Activated CD4-positive, alpha-beta T cell treated with anti-CD3 and anti-CD28 coated beads, Interleukin-2, amount 50 U/mL, for 48 hours (primary cell): ENCODE measurements at regions not wholly inside any gene's neighbourhood (a gene's known extent, or its start where the extent isn't known, plus 50 kb on each side); places are given as distances from the start of the nearest gene placed in this dataset.
"Not testable (repeated sequence)": the region's sequence is repeated elsewhere in the genome, so short reads cannot be mapped to it uniquely, and the experiment has no call there.

Experiments used
- DNase-seq, 2 experiments: peaks; one replicate each; pipeline ENCODE4 v3.0.0-alpha.2; 2020

DNA sequence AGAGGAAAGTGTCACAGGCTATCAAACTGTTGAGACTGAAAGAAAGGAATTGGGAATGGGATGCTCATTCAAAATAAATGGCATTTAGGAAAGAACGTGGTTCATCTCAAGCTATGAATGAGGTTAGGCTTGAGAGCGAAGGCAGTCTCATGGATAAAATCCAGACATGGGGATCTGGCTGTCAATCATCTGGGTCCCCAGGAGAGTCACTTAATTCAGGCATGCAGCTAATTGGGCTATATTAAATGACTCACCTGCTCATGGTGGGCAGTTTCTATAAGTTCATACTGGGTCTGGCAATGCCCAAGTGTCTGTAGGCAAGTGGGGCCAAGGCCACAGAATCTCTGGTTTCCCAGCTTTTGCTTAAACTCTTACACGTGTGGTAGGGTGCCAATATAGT, 286.5 kb upstream of the SEMA6A start:
- no peak for DNase-seq

DNA sequence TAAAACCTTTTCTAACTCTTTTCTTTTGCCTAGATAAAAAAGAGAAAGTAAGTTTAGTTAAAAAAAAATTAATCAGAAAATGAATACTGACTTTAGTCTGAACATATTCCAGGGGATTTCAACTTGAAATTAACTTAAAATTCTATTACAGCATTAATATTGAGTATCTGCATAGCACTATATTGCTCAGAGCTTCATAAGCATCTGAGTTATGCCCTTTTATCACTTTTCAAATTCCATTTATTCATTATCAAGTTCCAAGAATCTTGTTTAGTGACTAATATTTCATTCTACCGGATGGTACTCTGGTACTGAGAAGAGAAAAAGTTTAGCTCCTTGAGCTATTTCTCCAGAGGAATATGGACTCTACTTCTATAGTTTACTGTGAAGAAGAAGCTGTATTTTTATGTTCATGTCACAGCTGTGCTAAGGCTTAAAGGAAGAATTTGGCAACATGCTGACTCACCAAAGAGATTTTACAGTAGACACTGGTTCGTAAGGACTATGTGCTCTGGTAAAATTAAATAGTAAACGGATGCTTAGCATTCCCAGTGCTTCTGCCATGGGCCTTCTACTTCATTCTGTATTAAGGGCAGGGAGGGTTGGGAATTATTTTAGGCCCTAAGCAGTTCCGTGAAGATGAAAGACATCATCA, 285.2 kb upstream of the SEMA6A start:
- DNase-seq: no peak

- DNase-seq: no peak
Observed at GRCh38 chr5:116858705-116859333, 284.2 kb upstream of the SEMA6A start.

DNA sequence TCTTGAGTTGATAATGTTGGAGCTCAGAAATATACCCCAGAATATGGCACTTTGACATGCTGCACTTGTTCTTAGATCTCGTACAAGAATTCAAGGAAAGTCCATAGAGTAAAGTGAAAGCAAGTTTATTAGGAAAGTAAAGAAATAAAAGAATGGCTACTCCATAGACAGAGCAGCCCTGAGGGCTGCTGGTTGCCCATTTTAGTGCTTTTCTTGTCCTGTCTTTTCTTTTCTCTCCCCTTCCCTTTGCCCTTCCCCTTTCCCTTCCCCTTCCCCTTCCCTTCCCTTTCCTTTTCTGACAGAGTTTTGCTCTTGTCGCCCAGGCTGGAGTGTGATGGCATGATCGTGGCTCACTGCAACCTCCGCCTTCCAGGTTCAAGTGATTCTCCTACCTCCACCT, 283.4 kb upstream of the SEMA6A start:
- DNase-seq: not testable (repeated sequence)

GRCh38 chr5:116856271-116856670, 281.6 kb upstream of the SEMA6A start:
- no peak for DNase-seq

- no peak for DNase-seq
Observed at GRCh38 chr5:116853992-116854391, 279.4 kb upstream of the SEMA6A start.

- no peak for DNase-seq
Observed at GRCh38 chr5:116848954-116849581, 274.4 kb upstream of the SEMA6A start.

DNA sequence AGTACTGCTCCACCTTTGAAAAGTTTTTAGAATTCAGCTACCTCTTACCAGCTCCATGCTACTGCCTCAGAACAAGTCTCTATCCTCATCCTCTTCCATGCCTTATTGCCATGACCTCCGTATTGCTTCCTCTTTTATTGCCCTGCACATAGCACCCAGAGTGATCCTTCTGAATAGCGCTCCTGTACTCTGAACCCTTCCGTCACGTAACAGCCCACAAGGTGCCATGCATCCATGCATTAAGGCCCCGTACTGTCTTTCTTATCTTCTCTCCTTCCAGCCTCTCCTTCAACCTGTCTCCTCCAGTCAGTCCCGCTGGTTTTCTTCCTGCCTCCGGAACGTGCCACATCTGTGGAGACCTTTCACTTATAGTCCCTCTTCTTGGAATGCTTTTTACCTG, 273.3 kb upstream of the SEMA6A start:
- DNase-seq: no peak

GRCh38 chr5:116844015-116844414, 269.4 kb upstream of the SEMA6A start:
- no peak for DNase-seq

- DNase-seq: no peak
Observed at GRCh38 chr5:116842514-116842961, 267.9 kb upstream of the SEMA6A start.

DNA sequence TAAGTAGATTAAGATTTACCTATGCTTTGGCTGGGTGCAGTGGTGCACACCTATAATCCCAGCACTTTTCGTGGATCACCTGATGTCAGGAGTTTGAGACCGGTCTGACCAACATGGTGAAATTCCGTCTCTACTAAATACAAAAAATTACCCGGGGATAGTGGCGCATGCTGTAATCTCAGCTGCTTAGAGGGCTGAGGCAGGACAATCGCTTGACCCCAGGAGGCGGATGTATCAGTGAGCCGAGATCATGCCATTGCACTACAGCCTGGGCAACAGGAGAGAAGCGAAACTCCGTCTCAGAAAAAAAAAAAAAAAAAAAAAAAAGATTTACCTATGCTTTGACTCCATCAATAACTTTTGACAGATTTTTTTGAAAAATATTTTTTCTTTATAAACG, 267.1 kb upstream of the SEMA6A start:
- DNase-seq: no peak

- DNase-seq: no peak
Observed at GRCh38 chr5:116838011-116838536, 263.5 kb upstream of the SEMA6A start.

DNA sequence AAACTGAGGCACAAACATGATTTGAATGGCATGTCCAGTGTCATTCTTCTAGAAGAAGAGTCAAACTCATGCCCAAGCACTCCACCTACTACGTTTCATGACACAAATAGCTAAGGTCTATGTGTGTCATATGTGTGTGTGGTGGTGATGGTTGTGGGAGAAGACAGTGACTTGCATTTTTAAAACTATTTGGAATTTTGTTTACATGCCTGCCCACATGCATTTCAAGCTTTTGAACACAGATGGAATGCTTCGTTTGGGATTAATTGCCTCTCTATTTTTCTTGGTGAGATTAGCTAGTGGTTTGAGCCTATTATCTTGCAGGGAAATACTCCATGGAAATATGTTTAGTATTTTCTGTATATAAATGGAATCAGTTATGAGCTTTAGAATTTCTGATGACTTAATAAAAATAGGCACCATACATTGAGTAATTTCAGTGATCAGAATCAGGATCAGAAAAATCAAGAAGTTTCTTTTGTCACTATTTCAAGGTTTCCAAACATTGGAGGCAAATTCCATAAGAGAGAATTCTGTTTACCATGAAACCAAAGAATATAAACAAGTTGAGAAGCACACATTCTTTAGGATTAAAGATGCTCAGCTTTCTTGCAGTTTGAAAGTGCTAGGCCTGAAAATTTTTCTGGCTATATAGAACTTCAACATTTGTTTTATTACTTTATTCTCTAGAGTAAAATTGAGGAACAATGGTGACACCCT, 260.3 kb upstream of the SEMA6A start:
- no peak for DNase-seq

GRCh38 chr5:116830079-116830478, 255.5 kb upstream of the SEMA6A start:
- DNase-seq: no peak

- no peak for DNase-seq
Observed at GRCh38 chr5:116827078-116827477, 252.5 kb upstream of the SEMA6A start.

DNA sequence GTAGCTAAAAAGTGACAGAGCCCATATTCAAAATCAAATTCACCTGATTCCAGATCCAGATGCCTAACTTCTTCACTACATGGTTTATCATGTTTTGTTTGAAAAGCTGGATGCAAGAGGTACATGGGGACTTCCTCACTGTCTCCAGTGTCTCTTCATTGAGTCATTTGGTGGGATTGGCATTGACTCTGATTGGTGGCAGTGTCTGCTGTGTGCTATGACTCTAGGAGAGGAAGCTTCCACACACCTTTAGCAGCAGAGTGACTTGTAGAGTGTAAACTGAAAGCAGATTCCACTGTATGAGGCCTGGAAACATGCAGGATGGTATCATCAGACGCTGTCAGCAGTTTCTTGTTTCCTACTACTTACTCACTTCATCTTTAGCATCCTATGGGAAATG, 250.9 kb upstream of the SEMA6A start:
- DNase-seq: no peak

DNA sequence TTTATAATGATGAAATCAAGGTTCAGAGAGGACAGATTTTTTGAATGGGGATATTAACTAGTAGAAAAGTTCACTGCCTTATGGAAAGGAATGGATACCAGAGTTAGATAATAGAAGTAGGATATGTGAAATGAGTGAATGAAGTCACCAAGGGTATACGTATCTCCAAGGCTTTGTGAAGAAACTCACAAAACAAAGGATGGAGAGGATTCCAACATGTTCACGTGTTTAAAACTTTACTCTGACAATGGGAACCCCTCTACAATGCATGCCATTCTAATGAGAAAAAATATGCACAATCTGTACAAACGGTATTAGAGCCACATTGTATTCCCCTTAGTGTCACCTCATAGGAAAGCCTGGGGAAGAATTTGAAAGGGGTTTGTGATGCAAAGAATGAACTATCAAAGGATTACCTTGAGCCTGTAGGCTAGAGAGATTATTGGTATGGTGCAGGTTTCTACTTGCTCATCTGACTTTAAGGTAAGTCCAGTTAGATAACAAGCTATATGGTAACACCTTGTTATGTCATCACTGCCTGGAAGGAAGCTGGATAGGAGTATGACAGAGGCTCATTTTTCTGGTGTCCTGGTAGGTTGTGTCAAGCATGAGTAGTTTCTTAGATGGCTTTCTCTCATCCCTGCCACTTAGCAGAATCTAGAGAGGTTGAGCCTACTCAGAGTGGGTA, 250.3 kb upstream of the SEMA6A start:
- DNase-seq: no peak

- DNase-seq: no peak
Observed at GRCh38 chr5:116814626-116815385, 240.2 kb upstream of the SEMA6A start.

- DNase-seq: no peak
Observed at GRCh38 chr5:116813906-116814305, 239.3 kb upstream of the SEMA6A start.

GRCh38 chr5:116813356-116813755, 238.7 kb upstream of the SEMA6A start:
- no peak for DNase-seq

DNA sequence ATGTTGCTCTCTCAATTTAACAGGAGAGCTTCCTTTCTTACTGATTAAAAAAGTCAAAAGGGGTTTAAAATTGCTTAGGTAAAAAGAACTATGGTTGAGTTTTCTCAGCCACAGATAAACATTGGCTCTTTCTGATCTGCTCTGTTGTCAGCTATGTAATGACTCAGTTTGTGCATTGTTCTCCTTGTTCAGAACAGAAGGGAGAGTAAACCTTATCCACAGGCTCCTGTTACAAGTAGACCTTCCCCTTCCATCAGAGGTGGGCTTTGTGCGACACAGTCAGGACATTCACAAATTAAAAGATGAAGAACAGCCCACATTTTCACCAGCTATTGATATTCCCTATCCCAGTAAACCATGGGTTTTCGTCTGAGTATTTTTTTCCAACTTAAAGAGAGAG, 236.3 kb upstream of the SEMA6A start:
- DNase-seq: no peak

GRCh38 chr5:116806836-116807235, 232.2 kb upstream of the SEMA6A start:
- no peak for DNase-seq
